GM21529 (cell line): ENCODE measurements at regions not wholly inside any gene's neighbourhood (a gene's known extent, or its start where the extent isn't known, plus 50 kb on each side); places are given as distances from the start of the nearest gene placed in this dataset.

Source experiments
- ATAC-seq: cut with Tn5 transposase; IDR thresholded peaks from one replicate; pipeline ENCODE4 v1.9.1; 2021; ENCODE audit not compliant: unreplicated experiment

- no peak for ATAC-seq
Measured at GRCh38 chr6:19312241-19312978, 524.8 kb upstream of the ID4 start.

DNA sequence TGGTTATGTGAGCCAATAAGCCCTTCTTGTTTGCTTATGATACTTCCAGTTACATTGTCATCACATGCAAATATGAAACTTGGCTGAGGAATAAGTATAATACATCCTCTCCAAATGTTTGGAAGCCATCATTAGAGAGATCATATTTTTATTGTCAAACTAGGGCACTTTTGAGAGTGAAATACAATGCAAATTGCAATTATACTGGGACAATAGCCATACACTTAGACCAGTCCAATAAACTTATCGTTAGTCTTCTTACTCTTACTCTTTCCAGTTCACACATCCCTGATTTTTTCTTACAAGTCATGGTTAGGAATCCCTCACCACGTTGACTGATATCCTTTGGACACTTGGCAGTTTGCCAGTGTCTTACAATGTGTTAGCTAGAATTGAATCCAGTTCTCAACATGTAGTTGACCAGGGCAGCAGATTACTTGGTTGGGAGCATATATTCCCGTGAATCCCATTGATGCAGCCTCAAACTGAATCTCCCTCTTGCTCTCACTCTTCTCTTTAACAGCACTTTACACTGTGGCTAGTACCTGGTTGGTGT lies 519.7 kb upstream of the ID4 start:
- no peak for ATAC-seq

DNA sequence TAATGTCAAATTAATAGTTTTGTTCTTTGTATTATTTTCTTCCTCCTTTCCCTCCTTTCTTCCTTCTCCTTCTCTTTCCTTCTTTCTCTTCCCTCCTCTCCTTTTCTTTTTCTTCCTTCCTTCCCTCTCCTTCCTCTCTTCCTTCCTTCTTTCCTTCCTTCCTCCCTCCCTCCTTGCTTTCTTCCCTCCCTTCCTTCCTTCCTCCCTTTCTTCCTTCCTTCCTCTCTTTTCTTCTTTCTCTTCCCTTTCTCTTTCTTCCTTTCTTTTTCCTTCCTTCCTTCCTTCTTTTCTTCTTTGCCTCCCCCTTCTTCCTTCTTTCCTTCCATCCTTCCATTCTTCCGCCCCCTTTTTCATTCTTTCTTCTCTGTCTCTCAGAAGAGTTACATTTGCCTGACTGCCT lies 518.2 kb upstream of the ID4 start:
- ATAC-seq, result no peak

DNA sequence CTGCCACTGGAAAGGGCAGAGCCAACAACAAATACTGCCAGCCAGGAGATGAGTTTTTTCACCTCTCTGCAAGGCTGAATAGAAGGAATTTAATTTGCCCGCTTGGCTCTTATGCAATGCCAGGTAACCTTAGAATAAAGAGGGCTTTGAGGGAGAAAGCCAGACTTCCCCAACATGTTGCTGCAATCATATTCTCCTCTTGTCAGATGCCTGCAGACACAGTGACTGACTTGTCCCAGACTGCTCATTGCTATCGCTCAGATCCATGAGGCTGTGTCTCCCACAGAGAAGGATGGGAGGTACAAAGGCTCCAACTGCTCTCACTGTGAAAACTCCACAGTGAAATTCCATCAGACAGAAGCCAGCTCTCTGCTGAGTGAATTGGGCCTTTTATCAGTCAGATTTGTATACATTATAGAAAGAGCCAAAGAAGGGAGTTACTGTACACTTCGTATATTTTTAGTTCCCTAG lies 517.0 kb upstream of the ID4 start:
- ATAC-seq, result no peak

DNA sequence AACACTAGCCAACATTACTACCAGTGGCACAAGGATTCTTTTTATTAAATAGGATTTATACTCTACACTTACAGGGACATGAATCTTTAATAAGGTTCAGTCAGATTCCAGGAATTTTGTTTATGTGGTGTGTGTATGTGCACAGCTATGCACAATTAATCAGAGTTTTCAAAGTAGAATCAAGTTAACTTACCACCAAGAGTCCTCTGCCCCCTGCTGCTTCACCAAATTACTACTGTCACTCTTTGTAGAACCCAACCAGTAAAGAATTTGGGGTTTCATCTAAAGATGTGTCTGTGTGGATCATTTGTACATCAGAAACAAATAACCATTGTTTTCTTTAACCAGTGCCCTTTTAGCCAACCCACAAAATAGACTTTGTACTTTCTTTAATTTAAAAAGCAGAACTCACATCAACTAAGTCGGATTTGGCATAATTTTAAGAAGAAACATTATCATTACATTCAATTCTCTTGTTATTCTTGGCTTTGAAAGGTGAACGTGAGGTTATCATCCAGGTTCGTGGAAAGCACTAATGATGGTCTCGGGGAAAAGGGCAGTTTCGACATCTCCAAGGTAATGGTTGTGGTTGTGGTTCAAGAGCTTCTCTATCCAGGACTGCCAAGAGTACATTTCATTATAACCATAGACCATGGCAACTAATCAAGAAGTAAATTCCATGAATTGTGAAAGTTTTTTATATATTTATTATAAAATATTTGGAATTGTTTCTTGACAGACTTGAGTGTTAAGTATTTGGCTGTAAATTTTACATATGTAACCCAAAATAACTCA lies 514.3 kb upstream of the ID4 start:
- ATAC-seq, result no peak

GRCh38 chr6:19324376-19324775 lies 512.8 kb upstream of the ID4 start:
- no peak for ATAC-seq

GRCh38 chr6:19325335-19325789 lies 511.8 kb upstream of the ID4 start:
- no peak for ATAC-seq

GRCh38 chr6:19327241-19327640 lies 509.9 kb upstream of the ID4 start:
- no peak for ATAC-seq

DNA sequence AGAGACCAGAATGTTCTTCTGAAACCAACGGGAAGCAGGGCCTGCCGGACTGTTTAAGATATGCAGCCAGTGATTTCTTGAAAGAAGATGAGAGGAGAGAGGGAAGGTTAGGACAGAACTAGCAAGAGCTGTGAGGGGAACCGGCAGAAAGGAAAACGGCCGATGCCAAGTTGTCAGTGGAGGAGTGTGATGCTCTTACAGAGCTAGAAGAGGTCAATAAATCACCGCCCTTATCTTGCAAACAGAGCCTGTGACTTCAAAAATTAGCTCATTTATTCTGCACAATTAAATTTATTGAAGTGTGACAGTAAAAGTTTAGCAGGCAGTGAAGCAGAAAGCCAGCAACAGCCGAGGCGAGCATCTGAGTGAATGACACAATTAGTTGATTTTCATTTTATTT lies 509.5 kb upstream of the ID4 start:
- ATAC-seq, result no peak

DNA sequence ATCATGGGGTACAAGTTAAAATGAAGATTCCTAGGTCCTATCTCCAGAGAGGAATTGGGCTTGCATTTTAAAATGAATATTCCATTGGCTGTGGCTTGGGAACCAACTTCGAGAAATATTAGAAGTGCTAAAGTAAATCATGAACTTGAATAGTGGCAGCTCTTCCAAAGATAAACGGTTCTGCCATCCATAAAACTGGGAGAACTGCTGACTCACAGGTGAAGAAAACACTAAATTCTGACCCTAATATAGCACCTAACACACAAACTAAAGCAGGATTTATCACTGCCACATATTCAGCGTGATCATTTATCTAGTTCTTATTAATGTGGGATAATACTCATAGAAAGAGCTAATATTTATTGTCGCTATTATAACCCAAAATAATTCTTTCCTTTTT lies 508.1 kb upstream of the ID4 start:
- ATAC-seq, result no peak

- ATAC-seq, result no peak
Measured at GRCh38 chr6:19331089-19331488, 506.1 kb upstream of the ID4 start.

DNA sequence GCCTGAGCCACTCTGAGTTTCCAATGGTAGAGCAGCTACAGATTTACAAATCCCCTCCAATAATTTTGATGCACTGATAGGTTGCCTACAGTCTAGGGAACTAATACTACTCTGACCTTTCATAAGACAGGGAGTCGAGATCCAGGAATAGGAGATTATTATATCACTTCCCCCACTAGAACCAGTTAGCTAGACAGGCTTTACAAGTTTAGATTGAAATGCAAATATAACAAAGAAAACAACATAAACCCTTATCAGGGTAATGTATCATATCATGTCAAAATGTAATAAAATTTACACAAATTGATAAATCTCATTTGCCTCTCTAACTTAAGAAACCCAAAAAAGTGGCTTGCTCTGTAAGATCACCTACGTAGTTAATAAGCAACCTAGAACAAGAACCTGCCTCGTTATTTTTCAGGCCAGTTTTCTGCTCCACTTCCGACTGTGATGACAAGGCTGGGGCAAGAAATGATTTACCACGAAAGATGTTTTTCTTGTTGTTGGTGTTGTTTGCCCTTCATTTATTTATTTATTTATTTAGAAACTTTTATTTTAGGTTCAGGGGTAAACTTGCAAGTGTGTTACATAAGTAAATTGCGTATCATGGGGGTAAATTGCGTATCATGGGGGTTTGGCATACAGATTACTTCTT lies 504.2 kb upstream of the ID4 start:
- ATAC-seq, result no peak

- ATAC-seq, result no peak
Measured at GRCh38 chr6:19333936-19334335, 503.2 kb upstream of the ID4 start.

DNA sequence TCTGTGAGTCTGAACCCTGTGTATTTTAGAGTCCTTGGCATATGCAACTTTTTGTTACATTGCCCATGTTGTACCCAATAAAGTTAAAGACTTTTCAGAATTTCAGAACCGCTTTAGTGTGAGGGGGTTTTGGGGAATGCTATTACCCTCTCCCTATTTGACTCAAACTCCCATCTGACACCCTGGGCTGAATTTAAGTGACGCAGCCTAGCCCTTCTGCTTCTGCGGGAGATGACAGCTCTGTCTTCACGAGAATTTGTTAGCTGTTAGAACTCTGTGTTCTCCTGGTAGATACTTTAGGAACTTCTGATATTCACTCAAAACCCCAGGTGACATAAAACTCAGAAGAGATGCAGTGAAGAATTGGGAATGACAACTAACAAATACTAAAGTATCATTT lies 500.6 kb upstream of the ID4 start:
- ATAC-seq, result no peak

DNA sequence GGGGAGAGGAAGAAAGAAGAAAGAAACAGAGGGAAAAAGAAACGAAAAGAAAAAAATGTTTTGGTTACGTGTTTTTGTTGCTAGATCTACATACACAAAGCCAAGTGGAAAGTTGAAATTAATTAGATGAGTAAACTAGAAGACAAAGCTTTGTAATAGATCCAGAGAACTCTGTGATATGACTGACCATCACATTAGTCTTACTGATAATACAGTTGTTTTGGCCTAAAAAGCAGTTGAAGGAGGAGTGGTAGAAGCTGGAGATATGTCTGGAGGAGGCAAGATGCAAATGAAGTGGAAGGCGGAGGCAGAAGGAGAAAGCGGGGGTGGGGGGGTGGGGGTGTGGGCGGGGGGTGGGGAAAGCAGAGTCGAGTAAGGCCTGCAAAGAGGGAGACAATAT lies 500.1 kb upstream of the ID4 start:
- no peak for ATAC-seq

DNA sequence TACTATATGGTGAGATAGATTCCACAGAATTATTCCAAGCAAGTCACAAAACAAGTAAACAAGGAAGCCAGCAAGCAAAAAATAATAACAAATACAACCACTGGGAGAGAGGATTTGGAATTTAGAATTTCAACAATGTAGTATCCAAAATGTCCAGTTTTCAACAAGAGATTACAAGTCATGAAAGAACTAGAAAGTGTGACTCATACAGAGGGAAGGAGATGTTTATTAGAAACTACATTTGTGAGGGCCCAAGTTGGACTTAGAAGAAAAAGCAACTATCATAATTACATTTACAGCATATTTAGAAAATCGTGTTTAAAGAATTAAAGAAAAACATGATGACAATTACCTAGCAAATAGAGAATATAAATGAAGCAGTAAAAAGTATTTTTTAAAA lies 494.6 kb upstream of the ID4 start:
- no peak for ATAC-seq

DNA sequence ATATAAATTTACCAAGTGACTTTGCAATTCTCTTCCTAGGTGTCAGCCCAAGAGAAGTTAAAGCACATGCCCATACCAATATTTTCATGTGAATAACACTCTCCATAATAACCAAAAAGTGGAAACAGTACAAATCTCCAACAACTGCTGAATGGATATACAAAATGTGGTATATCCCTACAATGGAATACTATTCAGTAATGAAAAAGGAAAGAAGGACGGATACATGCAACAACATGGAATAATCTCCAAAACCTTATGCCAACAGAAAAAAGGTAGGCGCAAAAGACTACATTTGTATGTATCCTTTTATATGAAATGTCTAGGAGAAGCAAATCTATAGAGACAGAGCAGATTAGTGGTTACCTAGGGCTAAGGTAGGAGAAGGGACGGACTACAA lies 487.7 kb upstream of the ID4 start:
- ATAC-seq, result no peak

- no peak for ATAC-seq
Measured at GRCh38 chr6:19354181-19354580, 483.0 kb upstream of the ID4 start.

DNA sequence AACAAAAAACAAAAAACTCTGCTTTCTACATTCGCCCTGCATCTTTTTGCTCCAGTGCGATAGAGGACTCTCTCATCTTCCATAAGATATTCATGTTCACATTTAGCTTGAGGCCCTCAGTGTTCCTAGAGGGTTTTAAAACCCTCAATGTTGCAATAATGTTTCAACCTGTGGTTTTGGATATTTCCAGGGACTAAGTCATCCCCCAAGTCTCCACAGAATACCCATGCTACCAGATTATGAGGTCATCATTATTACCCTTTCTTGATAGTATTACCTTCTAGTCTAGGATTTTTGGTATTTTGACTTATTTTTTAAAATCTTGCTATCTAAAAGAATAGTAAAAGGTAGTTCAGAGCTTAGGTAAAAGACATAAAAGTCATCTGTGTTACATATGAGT lies 480.5 kb upstream of the ID4 start:
- no peak for ATAC-seq

GRCh38 chr6:19362396-19362795 lies 474.8 kb upstream of the ID4 start:
- ATAC-seq, result no peak

- no peak for ATAC-seq
Measured at GRCh38 chr6:19368511-19368910, 468.7 kb upstream of the ID4 start.

GRCh38 chr6:19369785-19370184 lies 467.4 kb upstream of the ID4 start:
- no peak for ATAC-seq
